ENCODE measurements at regions not wholly inside any gene's neighbourhood (a gene's known extent, or its start where the extent isn't known, plus 50 kb on each side); places are given as distances from the start of the nearest gene placed in this dataset.
A peak's percentile ranks its signal among the peaks of the same experiment; 100 is the strongest.

DNA sequence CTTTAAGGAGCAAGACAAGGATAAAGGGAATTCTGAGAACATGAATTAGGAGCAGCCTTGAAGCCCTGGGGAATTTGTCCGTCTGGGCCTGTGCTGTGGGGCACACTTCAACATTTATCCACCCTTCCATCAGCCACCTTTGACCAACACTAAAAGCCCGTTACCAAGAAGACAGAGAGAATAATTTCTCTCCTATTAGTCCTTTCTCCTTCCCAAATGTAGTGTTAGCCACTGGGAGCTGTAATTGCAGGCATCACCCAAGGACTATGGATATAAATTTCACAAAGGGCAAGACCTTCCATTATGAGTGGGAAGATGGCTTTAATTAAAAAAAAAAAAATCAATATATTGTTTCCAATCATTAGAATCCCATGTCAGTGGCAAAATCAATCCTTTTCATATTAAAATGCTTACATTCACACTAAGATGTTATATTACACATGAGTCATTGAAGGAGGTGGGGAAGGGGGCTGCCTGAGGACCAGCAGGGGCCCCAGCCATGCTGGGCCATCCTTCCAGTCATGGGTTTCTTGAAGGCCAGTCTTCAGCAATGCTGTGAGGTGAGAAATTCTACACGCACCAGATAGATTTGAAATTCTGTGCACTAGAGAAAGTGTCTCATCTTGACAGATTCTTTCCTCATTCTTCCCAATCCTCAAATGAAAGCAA lies 292.5 kb upstream of the NRP1 start:
- Histone ChIP-seq H3K4me3 (no peak overlapping the region), H3K9me3 (no peaks in the 10 kb centered on the region), H3K36me3 (no peaks in the 10 kb centered on the region), H3K27me3 (no peaks in the 10 kb centered on the region), H3K4me1 (no peaks in the 10 kb centered on the region), H3K27ac (no peak overlapping the region)
- no peak for DNase-seq
- in situ Hi-C loops (cut with MboI; ENCODE audit: low pct_ligation_motif_present in 1 of 4, low pct_unique_long_range_greater_than_20kb in 1 of 4, low sequenced_read_pairs in 3 of 4) = no loop called here
- intact Hi-C loops (cut with DNase I; ENCODE audit: low total_unique reads) = no loop called here
- WGBS, 2 donors (ENCODE audit: low coverage in 1 of 2) = 90 to 94% methylated on average over 2 to 3 of the region's 3 CpGs
- no peak for TF ChIP-seq POLR2A (IDR thresholded peaks at IDR 0.05)
- TF ChIP-seq, protein P1, sequence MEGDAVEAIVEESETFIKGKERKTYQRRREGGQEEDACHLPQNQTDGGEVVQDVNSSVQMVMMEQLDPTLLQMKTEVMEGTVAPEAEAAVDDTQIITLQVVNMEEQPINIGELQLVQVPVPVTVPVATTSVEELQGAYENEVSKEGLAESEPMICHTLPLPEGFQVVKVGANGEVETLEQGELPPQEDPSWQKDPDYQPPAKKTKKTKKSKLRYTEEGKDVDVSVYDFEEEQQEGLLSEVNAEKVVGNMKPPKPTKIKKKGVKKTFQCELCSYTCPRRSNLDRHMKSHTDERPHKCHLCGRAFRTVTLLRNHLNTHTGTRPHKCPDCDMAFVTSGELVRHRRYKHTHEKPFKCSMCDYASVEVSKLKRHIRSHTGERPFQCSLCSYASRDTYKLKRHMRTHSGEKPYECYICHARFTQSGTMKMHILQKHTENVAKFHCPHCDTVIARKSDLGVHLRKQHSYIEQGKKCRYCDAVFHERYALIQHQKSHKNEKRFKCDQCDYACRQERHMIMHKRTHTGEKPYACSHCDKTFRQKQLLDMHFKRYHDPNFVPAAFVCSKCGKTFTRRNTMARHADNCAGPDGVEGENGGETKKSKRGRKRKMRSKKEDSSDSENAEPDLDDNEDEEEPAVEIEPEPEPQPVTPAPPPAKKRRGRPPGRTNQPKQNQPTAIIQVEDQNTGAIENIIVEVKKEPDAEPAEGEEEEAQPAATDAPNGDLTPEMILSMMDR (IDR thresholded peaks at IDR 0.05) = no peak
- TF ChIP-seq POLR2AphosphoS5 (IDR thresholded peaks at IDR 0.05) = no peak
- TF ChIP-seq EP300 (IDR thresholded peaks at IDR 0.05; ENCODE audit: low read depth) = no peak

DNA sequence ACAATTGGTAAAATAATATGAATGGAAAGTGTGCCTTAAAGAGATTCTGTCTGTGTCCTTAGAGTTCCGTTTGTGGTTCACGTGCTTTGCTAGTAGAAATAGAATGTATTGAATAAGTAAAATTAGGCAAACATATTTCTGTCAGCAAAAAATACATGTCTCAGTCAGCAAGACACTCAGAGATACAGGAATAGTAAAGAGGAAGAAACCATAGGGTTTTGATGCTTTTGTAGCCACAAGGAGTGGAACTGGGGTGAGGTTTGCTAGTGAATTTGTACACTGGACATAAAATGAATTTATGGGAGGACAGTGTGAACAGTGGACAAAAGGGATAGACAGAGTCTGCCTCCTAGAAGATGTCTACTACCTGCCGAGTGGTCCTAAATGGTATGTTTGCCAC lies 289.2 kb upstream of the NRP1 start:
- no peaks in the 10 kb centered on the region for H3K4me1 ChIP-seq
- H3K9me3 ChIP-seq = no peaks in the 10 kb centered on the region
- intact Hi-C loops (cut with DNase I; ENCODE audit: low total_unique reads) (no loop called here), in situ Hi-C loops (cut with MboI; ENCODE audit: low pct_ligation_motif_present in 1 of 4, low pct_unique_long_range_greater_than_20kb in 1 of 4, low sequenced_read_pairs in 3 of 4) (no loop called here)
- no peak for DNase-seq
- no peaks in the 10 kb centered on the region for H3K36me3 ChIP-seq
- H3K27me3 ChIP-seq = no peaks in the 10 kb centered on the region
- WGBS, 2 donors (ENCODE audit: low coverage in 1 of 2) = 90 to 93% methylated on average over 2 to 3 of the region's 3 CpGs
- TF ChIP-seq EP300 (IDR thresholded peaks at IDR 0.05; ENCODE audit: low read depth) = no peak
- TF ChIP-seq, protein P1 (IDR thresholded peaks at IDR 0.05) = no peak
- TF ChIP-seq POLR2A (IDR thresholded peaks at IDR 0.05) = no peak
- no peak for TF ChIP-seq POLR2AphosphoS5 (IDR thresholded peaks at IDR 0.05)
- peak overlapping the region in 1 of 4 donors; percentile 17 for H3K27ac ChIP-seq
- H3K4me3 ChIP-seq = no peak overlapping the region

DNA sequence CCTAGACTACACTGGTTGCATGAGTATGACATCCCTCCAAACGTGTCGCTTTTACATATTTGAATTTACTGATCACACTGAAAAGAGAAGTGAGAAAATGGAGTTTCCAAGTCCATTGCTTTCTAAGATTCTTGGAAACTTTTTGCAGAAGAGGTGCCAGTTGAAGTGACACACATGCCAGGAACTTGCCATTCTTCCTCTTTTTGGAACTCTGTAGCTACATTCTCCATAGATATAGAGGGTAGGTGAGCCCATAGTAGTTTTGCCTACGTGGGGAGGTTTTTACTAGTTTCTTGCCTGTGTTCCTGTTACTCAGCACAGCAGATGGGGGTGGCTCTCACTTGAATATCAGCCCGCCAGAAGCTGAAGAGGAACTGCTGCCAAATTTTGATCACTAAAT lies 286.6 kb upstream of the NRP1 start:
- intact Hi-C loops (cut with DNase I; ENCODE audit: low total_unique reads) = no loop called here
- H3K27me3 ChIP-seq = no peaks in the 10 kb centered on the region
- 71% methylated on average over 2 to 4 of the region's 4 CpGs for WGBS, 2 donors (ENCODE audit: low coverage in 1 of 2)
- no peak overlapping the region for H3K27ac ChIP-seq
- no peaks in the 10 kb centered on the region for H3K9me3 ChIP-seq
- DNase-seq = no peak
- H3K4me3 ChIP-seq = no peak overlapping the region
- no peaks in the 10 kb centered on the region for H3K36me3 ChIP-seq
- H3K4me1 ChIP-seq = no peaks in the 10 kb centered on the region
- in situ Hi-C loops (cut with MboI; ENCODE audit: low pct_ligation_motif_present in 1 of 4, low pct_unique_long_range_greater_than_20kb in 1 of 4, low sequenced_read_pairs in 3 of 4) = no loop called here
- TF ChIP-seq EP300 (IDR thresholded peaks at IDR 0.05; ENCODE audit: low read depth) = no peak
- no peak for TF ChIP-seq POLR2A (IDR thresholded peaks at IDR 0.05)
- TF ChIP-seq, protein P1 (IDR thresholded peaks at IDR 0.05) = no peak
- TF ChIP-seq POLR2AphosphoS5 (IDR thresholded peaks at IDR 0.05) = no peak

DNA sequence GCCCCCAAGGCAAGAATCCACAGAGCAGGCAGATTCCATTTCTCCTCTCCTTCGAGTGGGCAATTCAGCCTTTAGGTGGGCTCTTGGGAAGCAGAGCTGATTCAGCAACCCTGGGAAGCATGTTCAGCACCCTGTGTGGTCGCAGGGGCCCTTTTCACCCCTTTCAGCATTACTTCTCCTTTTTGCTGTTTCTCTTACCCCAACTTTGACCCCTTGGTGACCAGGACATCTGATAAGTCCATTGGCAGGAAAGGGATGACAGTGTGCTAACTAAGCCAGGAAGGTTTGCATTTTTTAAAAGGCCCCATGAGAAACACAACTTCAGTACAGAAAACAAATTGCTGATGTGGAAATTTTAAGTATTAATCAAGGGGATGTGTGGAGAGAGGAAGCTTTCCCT lies 283.7 kb upstream of the NRP1 start:
- 76% methylated on average over 2 of the region's 2 CpGs; no CpG with 5 or more reads in 1 of the 2 donors for WGBS, 2 donors (ENCODE audit: low coverage in 1 of 2)
- in situ Hi-C loops (cut with MboI; ENCODE audit: low pct_ligation_motif_present in 1 of 4, low pct_unique_long_range_greater_than_20kb in 1 of 4, low sequenced_read_pairs in 3 of 4) = no loop called here
- no peaks in the 10 kb centered on the region for H3K27me3 ChIP-seq
- H3K4me3 ChIP-seq = no peak overlapping the region
- no peaks in the 10 kb centered on the region for H3K36me3 ChIP-seq
- TF ChIP-seq, protein P1 (IDR thresholded peaks at IDR 0.05) = no peak
- TF ChIP-seq EP300 (IDR thresholded peaks at IDR 0.05; ENCODE audit: low read depth) (no peak), POLR2AphosphoS5 (IDR thresholded peaks at IDR 0.05) (no peak), POLR2A (IDR thresholded peaks at IDR 0.05) (no peak)
- H3K4me1 ChIP-seq = no peaks in the 10 kb centered on the region
- no peaks in the 10 kb centered on the region for H3K9me3 ChIP-seq
- H3K27ac ChIP-seq = no peak overlapping the region
- intact Hi-C loops (cut with DNase I; ENCODE audit: low total_unique reads) = no loop called here
- DNase-seq = no peak
